Stomach (tissue), 8 donors: ENCODE measurements at regions not wholly inside any gene's neighbourhood (a gene's known extent, or its start where the extent isn't known, plus 50 kb on each side); places are given as distances from the start of the nearest gene placed in this dataset.
A peak's percentile ranks its signal among the peaks of the same experiment; 100 is the strongest.

ENCODE experiments used
- DNase-seq, 2 donors: peaks; one replicate each; pipeline versions ENCODE4 v3.0.0 to v3.0.0-alpha.2; 2013 to 2019
- H3K27ac ChIP-seq, 5 donors: fragments of 200-600 bp in 4 of 5; sonication (generic) in 4 of 5; one replicate each; pipeline ENCODE4 v1.5.1; 2013 to 2019; ENCODE audit warnings: mild to moderate bottlenecking in 1 of 5, moderate library complexity in 1 of 5
- H3K27me3 ChIP-seq, 3 donors: fragments of 200-600 bp; sonication (generic); one replicate each; pipeline ENCODE4 v1.5.1; 2017 to 2019; ENCODE audit warnings: mixed run types in 1 of 3
- H3K36me3 ChIP-seq, 4 donors: fragments of 200-600 bp; sonication (generic); 1 replicate in 3 of 4; 2 replicates in 1 of 4; pipeline ENCODE4 v1.5.1; 2016 to 2019
- H3K4me1 ChIP-seq, 4 donors: fragments of 200-600 bp; sonication (generic); one replicate each; pipeline ENCODE4 v1.5.1; 2016 to 2019
- H3K4me3 ChIP-seq, 4 donors: fragments of 200-600 bp; sonication (generic) in 3 of 4; one replicate each; pipeline ENCODE4 v1.5.1; 2016 to 2019; ENCODE audit warnings: mild to moderate bottlenecking in 1 of 4
- H3K9me3 ChIP-seq, 4 donors: fragments of 200-600 bp; sonication (generic); one replicate each; pipeline ENCODE4 v1.5.1; 2016 to 2019
- EP300 ChIP-seq: sonication (generic); formaldehyde crosslinking; IDR thresholded peaks from one replicate; pipeline ENCODE4 v1.6.1; 2017; ENCODE audit warnings: antibody characterized with exemption
- POLR2A ChIP-seq, 4 donors: fragments of 450-650 bp; IDR thresholded peaks; one replicate each; pipeline ENCODE4 v1.6.1; 2016; ENCODE audit warnings: antibody characterized with exemption in 4 of 4, control low read depth in 2 of 4, mild to moderate bottlenecking in 1 of 4, moderate library complexity in 1 of 4
- POLR2AphosphoS5 ChIP-seq, 3 donors: sonication (generic); formaldehyde crosslinking; IDR thresholded peaks; one replicate each; pipeline ENCODE4 v1.6.1; 2016; ENCODE audit warnings: antibody characterized with exemption in 3 of 3
- WGBS, 5 donors: extraction: QIAGEN DNeasy Blood & Tissue Kit in 3 of 5; methylation state at CpG; one replicate each; pipeline versions ENCODE4 v1.1.5 to v1.1.7; 2013 to 2018; 5-methylcytosine and 5-hydroxymethylcytosine counted together
- intact Hi-C: fragments of 100-400 bp; cut with DNase I; formaldehyde crosslinking; loops from one replicate; pipeline ENCODE4 v1.15.1; 2023; ENCODE audit warnings: low total_unique reads
- TF ChIP-seq, protein P1 (sequence below), 7 experiments: fragments of 450-650 bp in 4 of 7; fragments of 200-600 bp in 3 of 7; sonication (generic) in 3 of 7; IDR thresholded peaks; one replicate each; pipeline ENCODE4 v1.5.1; 2016 to 2019; ENCODE audit warnings: antibody characterized with exemption in 7 of 7, control low read depth in 2 of 7, mild to moderate bottlenecking in 1 of 7
- donor health status: healthy with polysubstance abuse.
- donor health status: Bipolar disorder and iron deficiency.
- donor health status: healthy.

DNA sequence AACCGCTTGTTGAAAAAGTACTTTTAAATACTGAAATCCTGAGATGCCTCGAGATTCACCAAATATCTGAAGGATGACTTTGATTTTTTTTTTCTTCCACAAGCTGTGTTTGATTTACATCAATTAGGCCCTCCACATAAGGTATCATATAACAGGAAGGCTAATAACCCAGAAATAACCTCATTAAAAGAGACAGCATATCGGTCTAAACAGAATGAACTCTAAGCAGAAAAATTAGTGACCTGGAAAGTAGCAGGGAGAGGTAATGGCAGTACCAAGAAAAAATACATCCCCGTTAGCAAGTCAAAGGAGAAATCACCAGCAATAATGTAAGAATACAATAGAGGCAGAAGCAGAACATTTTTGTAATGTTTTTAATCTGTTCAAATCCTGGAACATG lies 452.4 kb upstream of the TSHZ3 start:
- no peak for DNase-seq
- no peak overlapping the region for H3K27ac ChIP-seq
- H3K27me3 ChIP-seq = peaks cover 0 to 4% (median 0%) of the 10 kb centered on the region in 3 donors
- H3K4me3 ChIP-seq = no peak overlapping the region
- no peaks in the 10 kb centered on the region for H3K36me3 ChIP-seq
- WGBS, 5 donors = 78 to 89% (median 84%) methylated on average over 4 of the region's 4 CpGs
- no peaks in the 10 kb centered on the region for H3K4me1 ChIP-seq
- TF ChIP-seq EP300 = no peak
- TF ChIP-seq, protein P1, sequence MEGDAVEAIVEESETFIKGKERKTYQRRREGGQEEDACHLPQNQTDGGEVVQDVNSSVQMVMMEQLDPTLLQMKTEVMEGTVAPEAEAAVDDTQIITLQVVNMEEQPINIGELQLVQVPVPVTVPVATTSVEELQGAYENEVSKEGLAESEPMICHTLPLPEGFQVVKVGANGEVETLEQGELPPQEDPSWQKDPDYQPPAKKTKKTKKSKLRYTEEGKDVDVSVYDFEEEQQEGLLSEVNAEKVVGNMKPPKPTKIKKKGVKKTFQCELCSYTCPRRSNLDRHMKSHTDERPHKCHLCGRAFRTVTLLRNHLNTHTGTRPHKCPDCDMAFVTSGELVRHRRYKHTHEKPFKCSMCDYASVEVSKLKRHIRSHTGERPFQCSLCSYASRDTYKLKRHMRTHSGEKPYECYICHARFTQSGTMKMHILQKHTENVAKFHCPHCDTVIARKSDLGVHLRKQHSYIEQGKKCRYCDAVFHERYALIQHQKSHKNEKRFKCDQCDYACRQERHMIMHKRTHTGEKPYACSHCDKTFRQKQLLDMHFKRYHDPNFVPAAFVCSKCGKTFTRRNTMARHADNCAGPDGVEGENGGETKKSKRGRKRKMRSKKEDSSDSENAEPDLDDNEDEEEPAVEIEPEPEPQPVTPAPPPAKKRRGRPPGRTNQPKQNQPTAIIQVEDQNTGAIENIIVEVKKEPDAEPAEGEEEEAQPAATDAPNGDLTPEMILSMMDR (IDR thresholded peaks at IDR 0.05) = no peak
- TF ChIP-seq POLR2A (IDR thresholded peaks at IDR 0.05) = no peak
- no peak for TF ChIP-seq POLR2AphosphoS5 (IDR thresholded peaks at IDR 0.05)
- H3K9me3 ChIP-seq = peaks cover 0 to 18% (median 3%) of the 10 kb centered on the region in 4 donors
- intact Hi-C loops = no loop called here

DNA sequence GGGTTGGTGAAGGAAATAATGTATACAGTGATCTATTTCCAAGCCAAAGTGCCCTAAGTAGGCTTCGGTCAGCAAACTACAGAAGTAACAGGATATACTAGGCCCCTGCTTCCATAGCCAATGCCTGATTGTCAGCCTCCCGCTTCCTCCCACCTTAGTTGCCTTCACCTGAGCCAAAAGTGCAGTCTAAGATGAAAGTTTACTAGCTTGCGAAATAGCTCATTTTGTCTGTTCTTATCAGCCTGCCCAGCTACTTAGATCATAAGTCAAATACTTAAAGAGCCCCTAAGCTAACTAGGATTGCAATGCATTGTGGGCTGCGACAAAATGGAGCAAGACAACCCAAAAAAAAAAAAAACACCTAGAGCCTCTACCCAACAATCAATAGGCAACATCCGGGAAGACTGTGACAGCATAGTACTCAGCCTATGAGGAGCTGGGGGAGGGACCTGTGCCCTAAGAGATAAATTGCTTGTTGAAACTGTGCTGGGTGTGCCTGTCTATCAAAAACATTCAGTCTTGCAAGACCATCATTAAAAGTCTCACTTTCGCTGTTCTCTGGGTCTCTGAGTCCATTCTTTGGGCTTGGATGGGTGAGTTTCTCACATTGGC lies 454.7 kb upstream of the TSHZ3 start:
- peak in 1 of 2 donors; percentile 12 for DNase-seq
- Histone ChIP-seq H3K9me3 (peaks cover 0 to 8% (median 0%) of the 10 kb centered on the region in 4 donors), H3K27ac (no peak overlapping the region), H3K27me3 (peaks cover 0 to 4% (median 0%) of the 10 kb centered on the region in 3 donors), H3K4me3 (no peak overlapping the region), H3K4me1 (no peaks in the 10 kb centered on the region), H3K36me3 (no peaks in the 10 kb centered on the region)
- intact Hi-C loops = no loop called here
- 50 to 68% (median 64%) methylated on average over 6 of the region's 6 CpGs for WGBS, 5 donors
- TF ChIP-seq EP300 (no peak), POLR2A (IDR thresholded peaks at IDR 0.05) (no peak), POLR2AphosphoS5 (IDR thresholded peaks at IDR 0.05) (no peak)
- TF ChIP-seq, protein P1 (IDR thresholded peaks at IDR 0.05) = no peak

DNA sequence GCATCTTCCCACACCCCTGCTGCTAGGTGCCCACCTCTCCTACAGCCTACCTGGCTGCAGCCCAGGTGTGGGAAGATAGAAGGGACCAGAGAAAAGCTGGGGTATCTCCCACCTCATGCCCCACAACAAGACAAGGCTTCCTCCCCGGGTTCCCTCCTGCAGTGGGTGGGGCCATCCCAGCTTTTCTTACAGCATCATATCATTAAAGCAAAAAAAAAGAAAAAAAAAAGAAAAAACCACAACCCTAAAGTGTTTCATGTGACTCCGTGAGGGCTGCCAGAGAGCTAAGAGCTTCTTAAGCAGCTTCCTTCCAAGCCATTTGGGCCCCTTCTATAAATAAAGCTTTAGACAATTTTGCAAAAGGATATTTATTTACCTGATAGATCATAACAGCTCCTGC lies 455.4 kb upstream of the TSHZ3 start:
- intact Hi-C loops = no loop called here
- 34 to 57% (median 50%) methylated on average over 2 of the region's 2 CpGs for WGBS, 5 donors
- peak in 1 of 2 donors; percentile 12 for DNase-seq
- TF ChIP-seq, protein P1 (IDR thresholded peaks at IDR 0.05) = no peak
- TF ChIP-seq EP300 (no peak), POLR2AphosphoS5 (IDR thresholded peaks at IDR 0.05) (no peak), POLR2A (IDR thresholded peaks at IDR 0.05) (no peak)
- Histone ChIP-seq H3K9me3 (peaks cover 0 to 8% (median 0%) of the 10 kb centered on the region in 4 donors), H3K4me1 (no peaks in the 10 kb centered on the region), H3K27ac (no peak overlapping the region), H3K27me3 (peaks cover 0 to 4% (median 0%) of the 10 kb centered on the region in 3 donors), H3K36me3 (no peaks in the 10 kb centered on the region), H3K4me3 (no peak overlapping the region)

DNA sequence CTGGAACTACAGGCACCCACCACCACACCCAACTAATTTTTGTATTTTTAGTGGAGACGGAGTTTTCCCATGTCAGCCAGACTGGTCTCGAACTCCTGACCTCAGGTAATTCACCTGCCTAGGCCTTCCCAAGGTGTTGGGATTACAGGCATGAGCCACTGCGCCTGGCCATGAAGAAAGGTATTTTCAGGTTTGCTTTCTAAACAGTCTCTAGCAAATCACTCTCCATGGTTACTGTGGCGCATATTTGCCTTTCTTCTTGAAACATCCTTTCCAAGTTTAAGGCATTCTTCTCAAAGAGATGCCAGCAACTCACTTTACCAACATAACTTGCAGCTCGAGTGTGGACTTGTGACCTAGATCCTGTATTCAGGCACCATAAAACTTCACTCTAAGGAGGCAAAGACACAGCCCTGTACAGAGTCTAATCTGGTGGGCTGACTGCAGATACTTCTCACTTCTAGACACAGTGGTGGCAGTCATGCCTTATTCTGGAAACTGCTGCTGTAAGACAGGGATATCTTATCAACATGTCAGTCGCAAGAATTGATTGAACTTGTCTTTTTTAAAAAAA lies 461.4 kb upstream of the TSHZ3 start:
- WGBS, 5 donors = 63 to 72% (median 69%) methylated on average over 6 of the region's 6 CpGs
- Histone ChIP-seq H3K4me3 (no peak overlapping the region), H3K27ac (no peak overlapping the region), H3K4me1 (no peaks in the 10 kb centered on the region), H3K36me3 (no peaks in the 10 kb centered on the region), H3K9me3 (peaks cover 0 to 5% (median 0%) of the 10 kb centered on the region in 4 donors), H3K27me3 (no peaks in the 10 kb centered on the region)
- DNase-seq = no peak
- TF ChIP-seq POLR2A (IDR thresholded peaks at IDR 0.05) (no peak), POLR2AphosphoS5 (IDR thresholded peaks at IDR 0.05) (no peak), EP300 (no peak)
- TF ChIP-seq, protein P1 (IDR thresholded peaks at IDR 0.05) = no peak
- intact Hi-C loops = no loop called here
